Astrocyte (in vitro differentiated cells and primary cell): ENCODE measurements at regions not wholly inside any gene's neighbourhood (a gene's known extent, or its start where the extent isn't known, plus 50 kb on each side); places are given as distances from the start of the nearest gene placed in this dataset.

Source experiments
- EZH2 ChIP-seq: IDR thresholded peaks from 2 replicates; pipeline ENCODE4 v1.6.1; 2012; ENCODE audit warnings: mild to moderate bottlenecking, low read length, inconsistent platforms; ENCODE audit not compliant: insufficient read depth
- TF ChIP-seq, protein P1 (sequence below): IDR thresholded peaks from 2 replicates; pipeline ENCODE4 v1.5.1; 2011; ENCODE audit warnings: low read depth, mild to moderate bottlenecking, inconsistent platforms, low read length, moderate library complexity; ENCODE audit not compliant: insufficient read depth

DNA sequence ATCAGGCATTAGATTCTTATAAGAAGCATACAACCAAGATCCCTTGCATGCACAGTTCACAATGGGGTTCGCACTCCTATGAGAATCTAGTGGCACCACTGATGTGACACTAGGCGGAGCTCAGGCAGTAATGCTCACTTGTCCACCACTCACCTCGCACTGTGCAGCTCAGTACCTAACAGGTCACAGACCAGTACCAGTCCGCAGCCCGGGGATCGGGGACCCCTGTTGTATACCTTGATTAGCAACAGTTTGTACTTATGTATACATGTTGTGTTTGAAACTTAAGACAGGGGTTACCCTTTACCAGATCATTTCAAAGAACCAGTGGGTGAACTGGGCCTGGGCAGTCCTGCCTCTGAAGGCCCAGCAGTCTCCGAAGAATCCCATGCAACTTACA is 103.7 kb downstream of the PMP22 start:
- TF ChIP-seq, protein P1, sequence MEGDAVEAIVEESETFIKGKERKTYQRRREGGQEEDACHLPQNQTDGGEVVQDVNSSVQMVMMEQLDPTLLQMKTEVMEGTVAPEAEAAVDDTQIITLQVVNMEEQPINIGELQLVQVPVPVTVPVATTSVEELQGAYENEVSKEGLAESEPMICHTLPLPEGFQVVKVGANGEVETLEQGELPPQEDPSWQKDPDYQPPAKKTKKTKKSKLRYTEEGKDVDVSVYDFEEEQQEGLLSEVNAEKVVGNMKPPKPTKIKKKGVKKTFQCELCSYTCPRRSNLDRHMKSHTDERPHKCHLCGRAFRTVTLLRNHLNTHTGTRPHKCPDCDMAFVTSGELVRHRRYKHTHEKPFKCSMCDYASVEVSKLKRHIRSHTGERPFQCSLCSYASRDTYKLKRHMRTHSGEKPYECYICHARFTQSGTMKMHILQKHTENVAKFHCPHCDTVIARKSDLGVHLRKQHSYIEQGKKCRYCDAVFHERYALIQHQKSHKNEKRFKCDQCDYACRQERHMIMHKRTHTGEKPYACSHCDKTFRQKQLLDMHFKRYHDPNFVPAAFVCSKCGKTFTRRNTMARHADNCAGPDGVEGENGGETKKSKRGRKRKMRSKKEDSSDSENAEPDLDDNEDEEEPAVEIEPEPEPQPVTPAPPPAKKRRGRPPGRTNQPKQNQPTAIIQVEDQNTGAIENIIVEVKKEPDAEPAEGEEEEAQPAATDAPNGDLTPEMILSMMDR = no peak
- no peak for TF ChIP-seq EZH2
